ENCODE measurements at regions not wholly inside any gene's neighbourhood (a gene's known extent, or its start where the extent isn't known, plus 50 kb on each side); places are given as distances from the start of the nearest gene placed in this dataset.

- Histone ChIP-seq H3K4me2 (ENCODE audit: low read depth, low read length) (no peak overlapping the region), H3K27me3 (ENCODE audit: control insufficient read depth in 1 of 2, insufficient read depth in 2 of 2, low read length in 2 of 2) (peaks cover 3 to 34% of the 10 kb centered on the region in 2 experiments; a peak in 4 of 5 replicates), H4K20me1 (ENCODE audit: insufficient read depth, low read length) (no peaks in the 10 kb centered on the region), H3K27ac (ENCODE audit: extremely low read length, insufficient read depth, low read length) (no peak overlapping the region), H3K4me3 (replicated peaks in 1 of 3; ENCODE audit: insufficient read depth in 1 of 3, low read depth in 2 of 3, low read length in 3 of 3) (no peak overlapping the region), H2AFZ (ENCODE audit: low read length) (no peak overlapping the region), H3K9ac (ENCODE audit: insufficient read depth, low read depth, low read length) (no peak overlapping the region), H3K79me2 (ENCODE audit: insufficient read depth, low read length) (no peaks in the 10 kb centered on the region), H3K9me3 (ENCODE audit: low read length) (no peaks in the 10 kb centered on the region), H3K36me3 (replicated peaks in 1 of 2; ENCODE audit: control insufficient read depth in 1 of 2, insufficient read depth in 2 of 2, low read length in 2 of 2) (no peaks in the 10 kb centered on the region), H3K4me1 (ENCODE audit: insufficient read depth, low read length) (no peaks in the 10 kb centered on the region)
- ATAC-seq, result no peak
- 16% methylated on average over 3 of the region's 16 CpGs for WGBS (ENCODE audit: low lambda C conversion rate)
- no peak for DNase-seq (ENCODE audit: low spot score)
- intact Hi-C loops (cut with micrococcal nuclease; ENCODE audit: unreplicated experiment), result no loop called here
- TF ChIP-seq BCLAF1 (IDR thresholded peaks at IDR 0.05) (no peak), LRRFIP1 (CRISPR knock-in tag; conservative IDR thresholded peaks at IDR 0.05) (no peak), RFX3 (CRISPR knock-in tag; IDR thresholded peaks at IDR 0.05) (no peak), MLLT10 (CRISPR knock-in tag; IDR thresholded peaks at IDR 0.05) (no peak), KLF11 (CRISPR knock-in tag; IDR thresholded peaks at IDR 0.05) (no peak), RFXAP (CRISPR knock-in tag; IDR thresholded peaks at IDR 0.05; ENCODE audit: borderline replicate concordance) (no peak), ZBTB1 (CRISPR knock-in tag; IDR thresholded peaks at IDR 0.05; ENCODE audit: borderline replicate concordance) (no peak), ARNT2 (CRISPR knock-in tag; IDR thresholded peaks at IDR 0.05; ENCODE audit: low read depth) (no peak), ZNF572 (CRISPR knock-in tag; IDR thresholded peaks at IDR 0.05) (no peak), ARHGAP35 (CRISPR knock-in tag; IDR thresholded peaks at IDR 0.05; ENCODE audit: borderline replicate concordance) (no peak), ZNF530 (CRISPR knock-in tag; IDR thresholded peaks at IDR 0.05; ENCODE audit: low read depth) (no peak), ZNF629 (CRISPR knock-in tag; conservative IDR thresholded peaks at IDR 0.05) (no peak), ZFX (CRISPR knock-in tag; IDR thresholded peaks at IDR 0.05; ENCODE audit: low read depth) (no peak)
- no TSS peak for BruUV-seq (replicated peaks)
- ChIA-PET POLR2A (no interaction called here), CTCF (ENCODE audit: low intra/inter-chr PET ratio, low total read pairs) (no interaction called here)
- no peak for FAIRE-seq
- in situ Hi-C loops (cut with HindIII; ENCODE audit: extremely low pct_ligation_motif_present, low pct_unique_long_range_greater_than_20kb), result no loop called here
Observed at GRCh38 chr22:48152916-48153315, 1390.5 kb downstream of the TBC1D22A start.

Data from HepG2 (cell line).